HG02759 (cell line): ENCODE measurements at regions not wholly inside any gene's neighbourhood (a gene's known extent, or its start where the extent isn't known, plus 50 kb on each side); places are given as distances from the start of the nearest gene placed in this dataset.

Experiments used
- ATAC-seq: cut with Tn5 transposase; IDR thresholded peaks from one replicate; pipeline ENCODE4 v1.9.1; 2021; ENCODE audit warnings: mild to moderate bottlenecking, moderate library complexity; ENCODE audit not compliant: unreplicated experiment

GRCh38 chr4:165715989-165716388, 157.0 kb upstream of the TLL1 start:
- ATAC-seq, result no peak

GRCh38 chr4:165716472-165716871, 156.6 kb upstream of the TLL1 start:
- ATAC-seq, result no peak

GRCh38 chr4:165718660-165719059, 154.4 kb upstream of the TLL1 start:
- no peak for ATAC-seq

- no peak for ATAC-seq
Observed at GRCh38 chr4:165720411-165721082, 152.5 kb upstream of the TLL1 start.

- ATAC-seq, result no peak
Observed at GRCh38 chr4:165721815-165722214, 151.2 kb upstream of the TLL1 start.

GRCh38 chr4:165723051-165723795, 149.8 kb upstream of the TLL1 start:
- no peak for ATAC-seq

- no peak for ATAC-seq
Observed at GRCh38 chr4:165724786-165725185, 148.3 kb upstream of the TLL1 start.

- no peak for ATAC-seq
Observed at GRCh38 chr4:165725352-165725751, 147.7 kb upstream of the TLL1 start.

- ATAC-seq, result no peak
Observed at GRCh38 chr4:165726831-165727230, 146.2 kb upstream of the TLL1 start.

GRCh38 chr4:165737309-165737972, 135.6 kb upstream of the TLL1 start:
- ATAC-seq, result no peak

GRCh38 chr4:165738571-165738970, 134.5 kb upstream of the TLL1 start:
- peak; percentile 81 for ATAC-seq

GRCh38 chr4:165740911-165741310, 132.1 kb upstream of the TLL1 start:
- no peak for ATAC-seq

- no peak for ATAC-seq
Observed at GRCh38 chr4:165743422-165743821, 129.6 kb upstream of the TLL1 start.

GRCh38 chr4:165744370-165744769, 128.7 kb upstream of the TLL1 start:
- no peak for ATAC-seq

GRCh38 chr4:165748321-165748720, 124.7 kb upstream of the TLL1 start:
- ATAC-seq, result no peak

- no peak for ATAC-seq
Observed at GRCh38 chr4:165751882-165752281, 121.2 kb upstream of the TLL1 start.

GRCh38 chr4:165754664-165755063, 118.4 kb upstream of the TLL1 start:
- ATAC-seq, result no peak

GRCh38 chr4:165756836-165757235, 116.2 kb upstream of the TLL1 start:
- no peak for ATAC-seq

- ATAC-seq, result no peak
Observed at GRCh38 chr4:165757451-165757850, 115.6 kb upstream of the TLL1 start.

GRCh38 chr4:165758086-165758485, 115.0 kb upstream of the TLL1 start:
- no peak for ATAC-seq

GRCh38 chr4:165760182-165760581, 112.9 kb upstream of the TLL1 start:
- no peak for ATAC-seq

GRCh38 chr4:165761963-165762362, 111.1 kb upstream of the TLL1 start:
- no peak for ATAC-seq
